Activated CD4-positive, alpha-beta T cell treated with anti-CD3 and anti-CD28 coated beads for 24 hours (primary cell): ENCODE measurements at regions not wholly inside any gene's neighbourhood (a gene's known extent, or its start where the extent isn't known, plus 50 kb on each side); places are given as distances from the start of the nearest gene placed in this dataset.
"Not testable (repeated sequence)": the region's sequence is repeated elsewhere in the genome, so short reads cannot be mapped to it uniquely, and the experiment has no call there.

Source experiments
- DNase-seq, 2 donors: peaks; one replicate each; pipeline ENCODE4 v3.0.0-alpha.2; 2020; ENCODE audit warnings: low read depth in 2 of 2

GRCh38 chr2:76268484-76268883, 557.8 kb upstream of the GCFC2 start:
- DNase-seq = no peak

- DNase-seq = no peak
Observed at GRCh38 chr2:76257802-76258201, 547.1 kb upstream of the GCFC2 start.

- no peak for DNase-seq
Observed at GRCh38 chr2:76256458-76257088, 545.9 kb upstream of the GCFC2 start.

- DNase-seq = no peak
Observed at GRCh38 chr2:76252704-76253103, 542.0 kb upstream of the GCFC2 start.

- DNase-seq = no peak
Observed at GRCh38 chr2:76251342-76251741, 540.6 kb upstream of the GCFC2 start.

- no peak for DNase-seq
Observed at GRCh38 chr2:76247006-76247405, 536.3 kb upstream of the GCFC2 start.

GRCh38 chr2:76211991-76212985, 501.6 kb upstream of the GCFC2 start:
- DNase-seq = no peak

GRCh38 chr2:76210551-76210950, 499.8 kb upstream of the GCFC2 start:
- DNase-seq = no peak

GRCh38 chr2:76204048-76204447, 493.3 kb upstream of the GCFC2 start:
- no peak for DNase-seq

- no peak for DNase-seq
Observed at GRCh38 chr2:76202866-76203265, 492.2 kb upstream of the GCFC2 start.

- DNase-seq = peak in 1 of 2 donors; percentile 25
Observed at GRCh38 chr2:76197842-76198448, 487.2 kb upstream of the GCFC2 start.

- no peak for DNase-seq
Observed at GRCh38 chr2:76197428-76197827, 486.7 kb upstream of the GCFC2 start.

GRCh38 chr2:76194031-76194775, 483.5 kb upstream of the GCFC2 start:
- DNase-seq = no peak

GRCh38 chr2:76193089-76193488, 482.4 kb upstream of the GCFC2 start:
- DNase-seq = no peak

- no peak for DNase-seq
Observed at GRCh38 chr2:76188334-76189008, 477.8 kb upstream of the GCFC2 start.

- DNase-seq = no peak
Observed at GRCh38 chr2:76187415-76187814, 476.7 kb upstream of the GCFC2 start.

GRCh38 chr2:76180676-76181075, 470.0 kb upstream of the GCFC2 start:
- no peak for DNase-seq

GRCh38 chr2:76178610-76179009, 467.9 kb upstream of the GCFC2 start:
- DNase-seq = no peak

GRCh38 chr2:76175295-76175694, 464.6 kb upstream of the GCFC2 start:
- DNase-seq = no peak

- DNase-seq = no peak
Observed at GRCh38 chr2:76174505-76174904, 463.8 kb upstream of the GCFC2 start.

GRCh38 chr2:76173206-76173605, 462.5 kb upstream of the GCFC2 start:
- DNase-seq = not testable (repeated sequence)
